Fibroblast of mammary gland (primary cell): ENCODE measurements at regions not wholly inside any gene's neighbourhood (a gene's known extent, or its start where the extent isn't known, plus 50 kb on each side); places are given as distances from the start of the nearest gene placed in this dataset.

Source experiments
- DNase-seq: peaks from one replicate; pipeline ENCODE4 v3.0.0-alpha.2; 2010; ENCODE audit warnings: low read depth
- H3K4me3 ChIP-seq: 2 replicates; pipeline ENCODE4 v1.5.1; 2011; ENCODE audit warnings: low read depth, mild to moderate bottlenecking, low read length, moderate library complexity; ENCODE audit not compliant: control insufficient read depth
- CTCF ChIP-seq: conservative IDR thresholded peaks from 2 replicates; pipeline ENCODE4 v1.5.1; 2011; ENCODE audit warnings: low read depth, low read length, inconsistent platforms; ENCODE audit not compliant: control insufficient read depth, insufficient read depth

GRCh38 chr7:67375427-67375826, 378.8 kb downstream of the TYW1 start:
- H3K4me3 ChIP-seq, result no peak overlapping the region
- no peak for DNase-seq
- TF ChIP-seq CTCF, result no peak

- no peak overlapping the region for H3K4me3 ChIP-seq
- DNase-seq, result peak; percentile 72
- peak; percentile 77 for TF ChIP-seq CTCF
These were observed 381.6 kb downstream of the TYW1 start for GRCh38 chr7:67377939-67378862.

- no peak for DNase-seq
- H3K4me3 ChIP-seq, result no peak overlapping the region
- no peak for TF ChIP-seq CTCF
These were observed 383.7 kb downstream of the TYW1 start for GRCh38 chr7:67380326-67380725.

GRCh38 chr7:67380858-67381257, 384.2 kb downstream of the TYW1 start:
- DNase-seq, result no peak
- no peak overlapping the region for H3K4me3 ChIP-seq
- no peak for TF ChIP-seq CTCF

GRCh38 chr7:67387851-67388250, 391.2 kb downstream of the TYW1 start:
- H3K4me3 ChIP-seq, result no peak overlapping the region
- no peak for TF ChIP-seq CTCF
- DNase-seq, result no peak

- DNase-seq, result no peak
- no peak overlapping the region for H3K4me3 ChIP-seq
- TF ChIP-seq CTCF, result no peak
These were observed 394.5 kb downstream of the TYW1 start for GRCh38 chr7:67391168-67391567.
